VCaP (cell line): ENCODE measurements at regions not wholly inside any gene's neighbourhood (a gene's known extent, or its start where the extent isn't known, plus 50 kb on each side); places are given as distances from the start of the nearest gene placed in this dataset.
A peak's percentile ranks its signal among the peaks of the same experiment; 100 is the strongest.

Source experiments
- H3K27ac ChIP-seq: fragments of 450-650 bp; 2 replicates; pipeline ENCODE4 v1.5.1; 2017
- TF ChIP-seq, protein P1 (sequence below): fragments of 450-650 bp; conservative IDR thresholded peaks from 2 replicates; pipeline ENCODE4 v1.5.1; 2017; ENCODE audit warnings: mild to moderate bottlenecking, moderate library complexity

DNA sequence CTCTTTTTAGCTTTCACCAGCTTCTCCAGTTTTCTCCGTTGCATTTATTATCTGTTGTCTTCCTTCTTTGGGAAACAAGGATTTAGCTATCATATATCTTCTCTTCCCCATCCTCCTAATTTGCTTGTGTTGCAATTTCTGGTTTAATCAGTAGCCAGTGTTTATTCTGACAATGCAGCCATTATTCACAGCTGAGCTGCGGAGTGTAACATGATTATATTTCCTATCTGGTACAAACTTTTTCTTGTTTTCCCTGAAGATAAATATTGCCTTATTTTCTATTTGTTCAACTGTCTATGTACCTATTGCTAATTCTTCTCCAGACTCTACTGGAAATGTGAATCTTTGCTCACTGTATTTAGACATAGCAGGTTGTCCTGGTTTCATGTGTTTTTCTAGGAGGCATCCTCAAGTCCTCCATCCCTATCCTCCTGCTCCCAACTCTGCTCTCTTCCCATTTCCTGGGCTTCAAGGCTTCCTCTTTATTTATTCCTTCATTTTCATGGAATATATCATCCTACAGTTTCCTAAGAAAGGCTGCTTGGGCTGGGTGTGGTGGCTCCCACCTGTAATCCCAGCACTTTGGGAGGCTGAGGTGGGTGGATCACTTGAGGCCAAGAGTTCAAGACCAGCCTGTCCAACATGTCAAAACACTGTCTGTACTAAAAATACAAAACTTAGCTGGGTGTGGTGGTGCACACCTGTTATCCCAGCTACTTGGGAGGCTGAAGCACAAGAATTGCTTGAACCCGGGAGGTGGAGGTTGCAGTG, 72.4 kb upstream of the KDM7A start:
- TF ChIP-seq, protein P1, sequence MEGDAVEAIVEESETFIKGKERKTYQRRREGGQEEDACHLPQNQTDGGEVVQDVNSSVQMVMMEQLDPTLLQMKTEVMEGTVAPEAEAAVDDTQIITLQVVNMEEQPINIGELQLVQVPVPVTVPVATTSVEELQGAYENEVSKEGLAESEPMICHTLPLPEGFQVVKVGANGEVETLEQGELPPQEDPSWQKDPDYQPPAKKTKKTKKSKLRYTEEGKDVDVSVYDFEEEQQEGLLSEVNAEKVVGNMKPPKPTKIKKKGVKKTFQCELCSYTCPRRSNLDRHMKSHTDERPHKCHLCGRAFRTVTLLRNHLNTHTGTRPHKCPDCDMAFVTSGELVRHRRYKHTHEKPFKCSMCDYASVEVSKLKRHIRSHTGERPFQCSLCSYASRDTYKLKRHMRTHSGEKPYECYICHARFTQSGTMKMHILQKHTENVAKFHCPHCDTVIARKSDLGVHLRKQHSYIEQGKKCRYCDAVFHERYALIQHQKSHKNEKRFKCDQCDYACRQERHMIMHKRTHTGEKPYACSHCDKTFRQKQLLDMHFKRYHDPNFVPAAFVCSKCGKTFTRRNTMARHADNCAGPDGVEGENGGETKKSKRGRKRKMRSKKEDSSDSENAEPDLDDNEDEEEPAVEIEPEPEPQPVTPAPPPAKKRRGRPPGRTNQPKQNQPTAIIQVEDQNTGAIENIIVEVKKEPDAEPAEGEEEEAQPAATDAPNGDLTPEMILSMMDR = no peak
- H3K27ac ChIP-seq = peak overlapping the region; percentile 76

DNA sequence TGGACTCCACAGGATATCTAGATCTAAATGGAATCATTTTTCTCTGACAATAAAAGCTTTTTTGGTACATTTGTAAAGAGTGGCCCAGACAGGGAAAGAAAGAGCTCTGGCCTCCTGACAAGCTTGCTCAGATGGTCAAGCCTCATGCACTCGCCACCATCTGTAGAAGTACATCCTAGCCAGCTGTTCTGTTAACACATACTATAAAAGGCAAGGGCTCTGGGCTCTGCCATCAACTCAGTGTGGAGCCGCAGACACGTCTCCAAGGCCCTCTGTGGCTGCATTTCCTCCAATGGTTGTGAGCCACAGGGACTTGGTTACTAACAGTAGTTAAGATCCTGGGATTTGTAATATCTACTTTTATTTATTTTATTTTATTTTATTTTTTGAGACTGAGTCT, 70.8 kb upstream of the KDM7A start:
- H3K27ac ChIP-seq = no peak overlapping the region
- TF ChIP-seq, protein P1 = no peak

DNA sequence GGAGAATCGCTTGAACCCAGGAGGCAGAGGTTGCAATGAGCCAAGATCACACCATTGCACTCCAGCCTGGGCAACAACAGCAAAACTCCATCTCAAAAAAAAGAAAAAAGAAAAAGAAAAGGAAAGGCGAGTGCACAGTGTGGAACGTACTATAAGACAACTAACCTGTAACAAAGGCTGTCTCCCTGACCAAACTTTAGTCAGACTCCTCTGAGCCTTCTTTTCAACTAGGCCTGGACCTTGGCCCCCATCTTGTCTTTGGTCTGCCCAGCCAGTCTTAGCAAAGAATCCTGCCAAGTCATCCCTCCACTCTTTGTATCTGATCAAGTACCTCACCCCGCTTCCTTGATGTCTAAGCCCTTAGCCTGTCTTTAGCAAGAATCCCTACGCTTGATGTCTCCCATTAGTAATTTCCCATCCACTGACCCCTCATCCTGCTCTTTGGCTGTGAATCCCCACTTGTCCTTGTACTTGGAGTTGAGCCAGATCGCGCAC, 68.9 kb upstream of the KDM7A start:
- TF ChIP-seq, protein P1 = no peak
- H3K27ac ChIP-seq = no peak overlapping the region

DNA sequence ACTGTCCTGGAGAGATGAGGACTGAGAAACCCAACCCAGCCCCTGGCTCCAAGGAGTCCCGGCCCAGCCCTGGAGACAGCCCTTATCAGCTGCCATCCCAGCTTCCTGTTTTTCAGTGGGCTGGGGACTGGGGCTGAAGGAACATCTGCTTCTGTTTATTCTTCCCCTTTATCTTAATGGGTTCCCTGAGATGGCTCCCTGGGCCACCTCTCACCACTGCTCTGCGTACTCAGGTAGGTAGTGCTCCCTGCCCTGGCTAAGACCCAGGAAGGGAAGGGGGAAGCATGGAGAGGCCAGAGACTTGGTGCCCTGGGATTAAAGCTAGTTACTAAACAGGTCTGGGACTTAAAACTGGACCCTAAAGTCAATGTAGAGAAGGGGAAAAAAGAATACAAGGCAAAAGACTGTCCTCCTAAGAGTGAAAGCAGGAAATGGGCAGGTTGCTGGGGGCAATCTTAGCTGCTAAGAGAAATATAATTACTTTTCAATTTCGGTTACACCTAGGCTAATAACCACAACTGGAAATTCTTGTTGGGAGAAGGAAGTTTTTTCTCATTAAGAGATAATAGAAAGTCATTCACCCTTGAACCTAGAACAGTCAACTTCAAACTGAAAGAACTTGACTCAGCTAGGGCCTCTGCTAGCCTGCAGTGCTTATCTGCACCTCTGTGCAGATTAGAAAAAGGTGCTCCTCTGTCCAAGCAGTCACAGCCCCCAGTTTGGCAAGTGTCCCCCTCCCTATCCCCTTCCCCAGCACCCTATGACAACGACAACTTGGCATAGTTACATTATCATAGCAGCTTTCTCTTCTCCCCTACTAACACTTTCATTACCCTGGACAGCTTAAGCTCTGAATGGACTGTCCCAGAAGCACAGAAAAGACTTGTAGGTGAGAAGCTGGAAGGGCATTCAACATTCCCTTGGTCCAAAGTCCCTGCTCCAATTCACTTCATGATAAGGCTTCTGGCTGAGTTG, 65.6 kb upstream of the KDM7A start:
- TF ChIP-seq, protein P1 = no peak

DNA sequence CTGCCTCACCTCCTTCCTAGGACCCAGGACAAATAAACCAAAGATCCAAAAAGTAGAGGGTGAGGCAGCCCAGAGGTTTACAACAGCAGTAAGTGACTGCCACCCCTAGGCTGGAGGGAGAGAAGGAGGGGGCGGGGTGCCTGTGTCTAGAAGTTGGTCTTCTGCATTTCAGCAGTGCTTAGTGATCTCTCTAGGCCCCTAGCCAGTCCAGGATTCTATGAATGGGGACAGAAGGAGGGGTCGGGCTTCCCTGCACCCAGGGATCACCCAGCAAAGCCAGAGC, 62.8 kb upstream of the KDM7A start:
- TF ChIP-seq, protein P1 = no peak
- peak overlapping the region; percentile 63 for H3K27ac ChIP-seq

More for the DNA sequence above, 65.6 kb upstream of the KDM7A start:
- peak overlapping the region; percentile 66 for H3K27ac ChIP-seq

DNA sequence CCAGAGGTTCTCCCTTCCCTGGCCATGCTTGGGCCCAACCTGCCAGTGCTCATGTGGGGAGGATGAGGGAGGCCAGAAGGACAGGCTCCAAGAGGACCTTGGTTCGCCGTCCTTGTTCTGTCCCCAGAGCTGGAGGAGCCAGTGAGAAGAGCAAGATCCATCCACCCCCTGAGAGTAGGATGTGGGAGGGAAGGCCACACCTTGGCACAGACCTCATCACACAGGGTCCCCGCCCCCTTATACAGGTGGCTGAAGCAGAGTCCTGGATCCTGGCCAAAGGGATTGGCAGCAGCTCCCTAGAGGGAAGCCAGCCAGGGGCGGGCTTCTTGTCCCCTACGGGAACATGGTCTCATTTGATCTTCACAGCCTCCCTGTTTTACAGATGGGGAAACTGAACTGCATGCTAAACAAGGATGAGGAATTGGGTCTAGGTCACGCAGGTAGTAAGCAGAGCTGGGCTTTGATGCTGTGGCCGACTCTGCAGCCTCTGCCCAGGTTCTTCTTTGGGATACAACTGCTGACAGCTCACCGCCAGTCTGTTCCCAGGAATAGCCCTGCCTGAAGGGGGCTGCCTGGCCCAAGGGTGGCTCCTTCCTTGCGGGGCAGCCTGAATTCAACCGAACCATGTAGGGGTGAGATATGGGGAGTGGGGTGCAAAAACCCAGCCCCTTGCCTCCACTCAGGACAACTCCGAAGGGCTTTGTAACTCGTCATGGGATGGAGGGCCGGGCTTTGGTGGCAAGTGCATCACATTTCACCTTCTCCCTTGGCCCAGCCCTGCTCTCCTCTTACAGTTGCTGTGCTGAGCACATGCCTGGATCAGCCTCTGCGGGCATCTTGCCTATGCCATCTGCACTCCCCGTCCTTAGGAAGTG, 62.2 kb upstream of the KDM7A start:
- TF ChIP-seq, protein P1 = no peak

More for the DNA sequence above, 62.2 kb upstream of the KDM7A start:
- peak overlapping the region; percentile 63 for H3K27ac ChIP-seq
